Adrenal gland (tissue), 9 donors: ENCODE measurements at regions not wholly inside any gene's neighbourhood (a gene's known extent, or its start where the extent isn't known, plus 50 kb on each side); places are given as distances from the start of the nearest gene placed in this dataset.
A peak's percentile ranks its signal among the peaks of the same experiment; 100 is the strongest.

ENCODE experiments used
- DNase-seq, 7 donors: peaks; one replicate each; pipeline ENCODE4 v3.0.0-alpha.2; 2019 to 2020
- H3K27ac ChIP-seq, 5 donors: fragments of 200-600 bp; sonication (generic) in 4 of 5; 1 replicate in 3 of 5; 2 replicates in 2 of 5; pipeline versions ENCODE4 v1.5.1 to v1.8.0; 2016 to 2020; ENCODE audit warnings: mild to moderate bottlenecking in 1 of 5
- H3K27me3 ChIP-seq: fragments of 200-600 bp; 2 replicates; pipeline ENCODE4 v1.8.0; 2021
- H3K36me3 ChIP-seq, 2 donors: fragments of 200-600 bp; replicated peaks in 1 of 2; 1 replicate in 1 of 2; 2 replicates in 1 of 2; pipeline versions ENCODE4 v1.5.1 to v1.8.0; 2018 to 2022
- H3K4me1 ChIP-seq, 2 donors: fragments of 200-600 bp; replicated peaks in 1 of 2; 1 replicate in 1 of 2; 2 replicates in 1 of 2; pipeline versions ENCODE4 v1.5.1 to v1.8.0; 2018 to 2021
- H3K4me3 ChIP-seq, 4 donors: fragments of 200-600 bp; sonication (generic) in 3 of 4; one replicate each; pipeline ENCODE4 v1.5.1; 2016 to 2018
- H3K9me3 ChIP-seq, 3 donors: fragments of 200-600 bp; sonication (generic) in 1 of 3; replicated peaks in 1 of 3; 1 replicate in 2 of 3; 2 replicates in 1 of 3; pipeline versions ENCODE4 v1.5.1 to v1.8.0; 2016 to 2021
- POLR2A ChIP-seq, 2 donors: fragments of 450-650 bp; IDR thresholded peaks; one replicate each; pipeline ENCODE4 v1.6.1; 2017; ENCODE audit warnings: antibody characterized with exemption in 2 of 2, mild to moderate bottlenecking in 2 of 2, moderate library complexity in 1 of 2
- WGBS, 4 donors: extraction: QIAGEN DNeasy Blood & Tissue Kit in 2 of 4; methylation state at CpG; one replicate each; pipeline versions ENCODE4 v1.1.5 to v1.1.7; 2013 to 2017; 5-methylcytosine and 5-hydroxymethylcytosine counted together
- intact Hi-C, 2 donors: fragments of 100-400 bp; cut with DNase I; formaldehyde crosslinking; loops; one replicate each; pipeline versions ENCODE4 v1.14.1 to v1.15.0; 2022 to 2023
- TF ChIP-seq, protein P1 (sequence below), 6 experiments: fragments of 450-650 bp in 4 of 6; fragments of 200-600 bp in 2 of 6; sonication (generic) in 1 of 6; IDR thresholded peaks; 1 replicate in 5 of 6; 2 replicates in 1 of 6; pipeline versions ENCODE4 v1.5.1 to v1.8.0; 2016 to 2021; ENCODE audit warnings: antibody characterized with exemption in 6 of 6, mild to moderate bottlenecking in 2 of 6, moderate library complexity in 1 of 6
- donor health status: healthy with polysubstance abuse.
- donor health status: Bipolar disorder and iron deficiency.
- donor health status: DM: yes; HTN: yes; CAD: no.
- donor health status: DM: no; HTN: no; CAD: no.
- donor health status: DM: no; HTN: no; CAD: no.

DNA sequence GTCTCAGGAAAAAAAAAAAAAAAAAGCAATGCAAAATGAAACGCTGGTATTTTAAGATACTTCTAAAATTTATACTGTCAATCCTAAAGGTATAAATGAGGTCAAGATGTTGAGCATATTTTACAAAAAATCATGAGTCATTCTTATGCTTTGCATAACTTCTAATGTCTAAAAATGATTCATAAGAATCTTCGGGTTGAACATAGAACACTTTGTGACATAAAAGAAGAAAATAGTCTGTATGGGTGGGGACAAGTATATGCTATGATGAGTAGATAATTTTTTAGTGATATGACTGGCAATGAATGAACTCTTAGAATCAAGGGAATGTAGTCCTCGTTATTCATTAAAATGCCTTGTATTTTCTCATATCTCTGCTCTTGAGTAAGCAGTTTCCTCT is 416.9 kb upstream of the USP24 start:
- no peak for DNase-seq
- intact Hi-C loops = no loop called here
- TF ChIP-seq POLR2A (IDR thresholded peaks at IDR 0.05) = no peak
- TF ChIP-seq, protein P1, sequence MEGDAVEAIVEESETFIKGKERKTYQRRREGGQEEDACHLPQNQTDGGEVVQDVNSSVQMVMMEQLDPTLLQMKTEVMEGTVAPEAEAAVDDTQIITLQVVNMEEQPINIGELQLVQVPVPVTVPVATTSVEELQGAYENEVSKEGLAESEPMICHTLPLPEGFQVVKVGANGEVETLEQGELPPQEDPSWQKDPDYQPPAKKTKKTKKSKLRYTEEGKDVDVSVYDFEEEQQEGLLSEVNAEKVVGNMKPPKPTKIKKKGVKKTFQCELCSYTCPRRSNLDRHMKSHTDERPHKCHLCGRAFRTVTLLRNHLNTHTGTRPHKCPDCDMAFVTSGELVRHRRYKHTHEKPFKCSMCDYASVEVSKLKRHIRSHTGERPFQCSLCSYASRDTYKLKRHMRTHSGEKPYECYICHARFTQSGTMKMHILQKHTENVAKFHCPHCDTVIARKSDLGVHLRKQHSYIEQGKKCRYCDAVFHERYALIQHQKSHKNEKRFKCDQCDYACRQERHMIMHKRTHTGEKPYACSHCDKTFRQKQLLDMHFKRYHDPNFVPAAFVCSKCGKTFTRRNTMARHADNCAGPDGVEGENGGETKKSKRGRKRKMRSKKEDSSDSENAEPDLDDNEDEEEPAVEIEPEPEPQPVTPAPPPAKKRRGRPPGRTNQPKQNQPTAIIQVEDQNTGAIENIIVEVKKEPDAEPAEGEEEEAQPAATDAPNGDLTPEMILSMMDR (IDR thresholded peaks at IDR 0.05) = no peak
- Histone ChIP-seq H3K36me3 (no peaks in the 10 kb centered on the region), H3K27ac (no peak overlapping the region), H3K4me3 (no peak overlapping the region), H3K27me3 (no peaks in the 10 kb centered on the region), H3K4me1 (no peaks in the 10 kb centered on the region), H3K9me3 (no peaks in the 10 kb centered on the region)
- 29 to 37% (median 34%) methylated on average over 3 of the region's 3 CpGs for WGBS, 4 donors

DNA sequence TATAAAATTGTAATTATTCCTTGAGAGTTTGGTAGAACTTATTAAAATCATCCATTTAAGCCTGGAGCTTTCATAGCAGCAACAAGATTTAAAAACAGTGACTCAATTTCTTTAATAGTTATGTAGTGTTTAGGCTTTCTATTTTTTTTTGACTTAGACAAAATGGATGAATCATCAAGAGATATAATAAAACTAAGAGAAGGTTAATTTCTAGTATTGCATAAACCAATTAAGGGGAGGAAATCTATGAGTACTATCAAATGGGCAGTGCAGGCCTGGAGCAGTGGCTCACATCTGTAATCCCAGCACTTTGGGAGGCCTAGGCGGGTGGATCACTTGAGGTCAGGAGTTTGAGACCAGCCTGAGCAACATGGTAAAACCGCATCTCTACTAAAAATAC is 416.3 kb upstream of the USP24 start:
- no peak overlapping the region for H3K4me3 ChIP-seq
- no peaks in the 10 kb centered on the region for H3K4me1 ChIP-seq
- no peaks in the 10 kb centered on the region for H3K27me3 ChIP-seq
- 50 to 96% (median 94%) methylated on average over 2 of the region's 2 CpGs for WGBS, 4 donors
- no peak for DNase-seq
- peak overlapping the region in 1 of 5 donors; percentile 17 for H3K27ac ChIP-seq
- H3K36me3 ChIP-seq = no peaks in the 10 kb centered on the region
- intact Hi-C loops = no loop called here
- TF ChIP-seq, protein P1 (IDR thresholded peaks at IDR 0.05) = no peak
- no peak for TF ChIP-seq POLR2A (IDR thresholded peaks at IDR 0.05)
- no peaks in the 10 kb centered on the region for H3K9me3 ChIP-seq

DNA sequence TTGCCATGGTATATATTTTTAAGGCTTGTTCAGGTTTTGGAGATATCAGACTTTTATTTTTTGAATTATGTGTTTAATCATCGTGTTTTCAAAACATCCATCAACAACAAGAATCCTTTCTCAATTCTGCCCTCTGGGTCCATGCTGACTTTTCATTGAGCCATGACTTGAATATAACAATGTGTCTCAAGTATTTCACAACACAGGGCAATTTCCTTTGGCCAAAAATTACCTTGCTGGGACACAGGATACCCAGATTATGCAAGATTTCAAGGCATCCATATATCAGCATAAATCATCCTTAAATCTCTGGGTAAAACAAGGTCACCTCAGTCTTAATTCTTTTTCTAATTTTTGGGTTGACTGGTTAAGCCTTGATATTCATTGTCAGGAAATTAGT is 411.2 kb upstream of the USP24 start:
- no peak overlapping the region for H3K4me3 ChIP-seq
- no peak overlapping the region for H3K27ac ChIP-seq
- intact Hi-C loops = no loop called here
- DNase-seq = no peak
- H3K9me3 ChIP-seq = no peaks in the 10 kb centered on the region
- TF ChIP-seq, protein P1 (IDR thresholded peaks at IDR 0.05) = no peak
- no peak for TF ChIP-seq POLR2A (IDR thresholded peaks at IDR 0.05)
- WGBS, 4 donors = 13 to 33% (median 24%) methylated on average over 1 of the region's 1 CpG
- no peaks in the 10 kb centered on the region for H3K27me3 ChIP-seq
- H3K36me3 ChIP-seq = no peaks in the 10 kb centered on the region
- no peaks in the 10 kb centered on the region for H3K4me1 ChIP-seq

DNA sequence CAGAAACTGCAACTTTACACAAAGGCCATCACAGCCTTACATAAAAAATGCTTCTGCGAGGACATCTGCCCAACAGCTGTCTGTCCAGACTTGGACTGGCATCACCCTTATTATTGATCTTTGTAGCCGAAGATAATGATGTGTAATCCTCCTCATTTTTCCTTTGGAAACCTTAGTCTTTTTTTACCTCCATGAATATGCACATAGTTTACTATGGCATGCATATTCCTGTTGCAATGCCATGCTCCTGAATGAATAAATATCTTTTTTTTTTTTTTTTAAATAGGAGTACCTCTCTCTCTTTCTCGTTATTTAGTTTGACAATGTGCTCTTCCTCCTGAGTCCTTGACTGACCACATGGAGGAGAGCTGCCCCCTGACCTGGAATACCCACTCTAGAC is 409.6 kb upstream of the USP24 start:
- H3K36me3 ChIP-seq = no peaks in the 10 kb centered on the region
- WGBS, 4 donors = 68 to 79% (median 73%) methylated on average over 3 of the region's 3 CpGs
- no peak overlapping the region for H3K4me3 ChIP-seq
- H3K27ac ChIP-seq = no peak overlapping the region
- intact Hi-C loops = no loop called here
- TF ChIP-seq, protein P1 (IDR thresholded peaks at IDR 0.05) = no peak
- TF ChIP-seq POLR2A (IDR thresholded peaks at IDR 0.05) = no peak
- DNase-seq = no peak
- no peaks in the 10 kb centered on the region for H3K4me1 ChIP-seq
- no peaks in the 10 kb centered on the region for H3K27me3 ChIP-seq
- H3K9me3 ChIP-seq = no peaks in the 10 kb centered on the region
